ENCODE measurements at regions not wholly inside any gene's neighbourhood (a gene's known extent, or its start where the extent isn't known, plus 50 kb on each side); places are given as distances from the start of the nearest gene placed in this dataset.
"Not testable (repeated sequence)": the region's sequence is repeated elsewhere in the genome, so short reads cannot be mapped to it uniquely, and the experiment has no call there.

DNA sequence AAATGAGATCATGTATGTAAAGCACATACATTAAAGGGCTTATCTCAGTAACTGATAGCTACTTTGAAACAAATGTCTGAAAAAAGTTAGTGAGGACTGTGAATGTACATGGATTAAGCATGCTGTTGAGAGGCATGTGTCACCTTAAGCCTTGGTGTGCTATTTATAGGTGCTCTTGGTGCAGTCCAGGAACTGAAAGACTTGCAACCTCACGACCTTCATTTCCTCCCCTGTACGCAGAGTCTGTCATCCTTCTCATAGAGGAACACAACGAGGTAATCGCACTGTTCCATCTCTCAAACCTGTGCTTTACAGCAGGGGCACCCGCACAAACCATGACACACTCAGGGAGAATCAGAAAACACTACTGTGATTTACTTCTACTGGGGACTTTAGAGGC, 65.6 kb downstream of the UFM1 start:
- DNase-seq: no peak

DNA sequence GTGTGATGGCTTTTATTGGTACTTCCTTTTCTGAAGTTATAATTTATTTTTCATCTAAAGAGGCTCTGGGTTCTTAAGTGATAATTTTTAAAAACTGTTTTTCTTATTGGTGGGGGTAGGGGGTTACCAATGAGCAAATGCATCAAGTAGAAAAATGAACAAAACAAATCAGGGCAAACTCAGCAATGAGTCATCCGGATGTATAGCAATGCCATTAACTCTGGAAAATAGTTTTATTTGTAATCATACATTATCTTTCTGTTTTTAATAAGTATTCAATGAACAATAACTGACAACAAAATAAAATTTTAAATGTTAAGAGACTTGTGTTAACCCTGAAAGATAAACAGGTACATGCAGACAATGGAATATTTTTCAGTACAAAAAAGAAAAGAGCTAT, 67.6 kb downstream of the UFM1 start:
- no peak for DNase-seq

DNA sequence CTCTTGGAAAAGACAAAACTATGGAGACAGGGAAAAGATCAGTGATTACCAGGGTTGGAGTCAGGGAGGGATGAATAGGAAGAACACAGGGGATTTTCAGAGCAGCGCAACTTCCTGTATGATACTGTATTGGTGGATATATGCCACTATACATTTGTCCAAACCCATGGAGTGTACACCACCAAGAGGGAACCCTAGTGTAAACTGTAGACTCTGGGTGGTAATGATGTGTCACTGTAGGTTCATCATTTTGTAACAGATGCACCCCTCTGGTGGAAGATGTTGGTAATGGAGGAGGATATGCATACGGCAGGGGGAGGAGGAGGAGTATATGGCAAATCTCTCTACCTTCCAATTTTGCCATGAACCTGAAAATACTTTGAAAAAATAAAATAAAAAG, 68.1 kb downstream of the UFM1 start:
- DNase-seq: no peak

DNA sequence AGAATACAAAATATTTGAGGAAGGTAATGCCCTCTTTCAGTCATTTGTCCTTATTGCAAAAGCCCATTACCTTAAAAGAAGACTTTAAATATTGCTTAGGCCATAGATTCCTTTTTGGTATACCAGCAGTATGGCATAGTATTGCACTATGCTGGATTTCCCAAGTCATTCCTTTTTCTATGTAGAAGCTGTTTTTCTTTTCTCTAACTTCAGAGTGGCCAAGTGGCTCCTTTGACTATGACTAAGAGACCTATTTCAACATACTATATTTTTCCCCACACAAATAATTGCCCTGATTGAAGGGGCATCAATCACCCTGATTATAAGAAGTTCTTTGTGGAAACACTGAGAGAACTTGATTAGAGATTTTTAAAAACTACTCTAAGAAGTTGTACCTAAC, 68.6 kb downstream of the UFM1 start:
- DNase-seq: no peak

DNA sequence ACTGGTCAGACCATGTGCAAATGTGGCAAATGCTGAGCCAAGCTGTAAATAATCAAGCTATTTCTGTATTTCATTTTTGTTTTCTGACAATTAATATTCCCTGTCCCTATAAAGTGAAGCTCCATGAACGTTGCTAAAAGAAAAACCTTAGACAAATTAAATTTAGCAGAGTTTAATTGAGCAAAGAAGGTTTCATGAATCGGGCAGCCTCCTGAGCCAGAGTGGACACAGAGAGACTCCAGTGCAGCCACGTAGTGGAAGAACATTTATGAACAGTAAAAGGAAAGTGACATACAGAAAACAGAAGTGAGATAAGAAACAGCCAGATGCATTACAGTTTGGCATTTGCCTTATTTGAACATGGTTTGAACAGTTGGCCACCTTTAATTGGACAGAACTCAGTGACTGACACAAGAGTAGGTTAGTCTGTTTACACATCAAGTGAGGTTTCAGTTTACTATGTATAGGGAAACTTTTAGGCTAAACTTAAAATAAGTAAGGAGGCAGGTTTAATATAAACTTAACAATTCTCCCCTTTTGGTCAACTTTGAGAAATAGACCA, 69.7 kb downstream of the UFM1 start:
- no peak for DNase-seq

DNA sequence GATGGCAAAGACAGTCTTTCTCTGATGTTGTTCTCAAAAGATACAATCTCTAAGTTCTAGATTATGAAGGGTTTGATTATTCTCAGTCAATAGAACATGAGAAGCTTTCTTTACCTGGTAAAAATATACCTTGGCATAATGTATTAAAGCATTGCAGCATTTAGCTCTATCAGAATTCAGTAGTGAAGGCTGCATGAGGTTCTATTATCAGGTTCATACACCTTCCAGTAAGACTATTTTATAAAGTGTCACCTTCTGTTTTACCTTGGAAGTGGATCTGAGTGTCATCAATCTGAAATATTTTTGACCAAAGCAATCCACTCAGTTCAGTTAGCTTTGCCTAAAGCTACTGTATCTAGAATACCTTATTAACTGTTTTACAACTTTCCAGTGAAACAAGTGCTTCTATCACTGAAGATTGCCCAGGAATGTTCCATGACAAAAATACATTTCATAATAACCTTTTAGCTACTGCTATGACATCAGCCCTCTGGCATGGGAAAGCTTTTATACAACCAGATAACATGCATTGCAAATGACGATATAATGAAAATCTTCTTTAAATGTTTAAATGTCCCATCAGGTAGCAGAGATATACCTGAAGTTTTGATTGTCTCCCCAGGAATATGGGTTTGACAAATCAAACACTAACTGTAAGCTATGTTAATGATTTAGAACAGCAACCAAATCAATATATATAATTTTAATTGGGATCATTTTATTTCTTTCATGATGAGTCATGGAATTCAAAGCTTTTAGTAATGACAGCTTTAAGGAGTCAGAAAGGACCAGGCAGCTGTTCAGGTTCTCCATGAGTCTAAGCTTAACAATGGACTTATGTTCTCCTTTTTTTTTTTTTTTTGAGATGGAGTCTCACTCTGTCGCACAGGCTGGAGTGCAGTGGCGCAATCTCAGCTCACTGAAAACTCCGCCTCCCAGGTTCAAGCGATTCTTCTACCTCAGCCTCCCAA, 72.2 kb downstream of the UFM1 start:
- no peak for DNase-seq

DNA sequence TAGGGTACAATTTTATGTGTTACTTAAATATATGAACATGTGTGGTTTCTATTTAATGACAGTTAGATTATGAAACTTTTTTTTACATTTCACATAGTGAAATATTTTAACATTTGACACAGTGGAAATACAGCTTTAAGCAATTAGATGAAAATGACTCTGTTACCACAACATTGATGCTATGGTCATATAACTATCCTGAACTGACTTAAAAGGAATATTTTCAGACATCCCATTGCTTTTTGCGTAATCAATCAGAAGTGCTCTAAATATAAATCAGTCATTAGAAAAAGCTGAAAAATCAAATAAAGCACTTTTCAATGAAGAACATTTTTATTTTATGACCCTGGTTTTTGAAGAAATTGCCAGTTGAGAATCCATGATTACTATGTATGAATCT, 80.3 kb downstream of the UFM1 start:
- DNase-seq: no peak

- DNase-seq: no peak
Measured at GRCh38 chr13:38430796-38431195, 81.1 kb downstream of the UFM1 start.

GRCh38 chr13:38440666-38441065, 91.0 kb downstream of the UFM1 start:
- no peak for DNase-seq

- DNase-seq: no peak
Measured at GRCh38 chr13:38444904-38445303, 95.3 kb downstream of the UFM1 start.

- DNase-seq: no peak
Measured at GRCh38 chr13:38452656-38453055, 103.0 kb downstream of the UFM1 start.

DNA sequence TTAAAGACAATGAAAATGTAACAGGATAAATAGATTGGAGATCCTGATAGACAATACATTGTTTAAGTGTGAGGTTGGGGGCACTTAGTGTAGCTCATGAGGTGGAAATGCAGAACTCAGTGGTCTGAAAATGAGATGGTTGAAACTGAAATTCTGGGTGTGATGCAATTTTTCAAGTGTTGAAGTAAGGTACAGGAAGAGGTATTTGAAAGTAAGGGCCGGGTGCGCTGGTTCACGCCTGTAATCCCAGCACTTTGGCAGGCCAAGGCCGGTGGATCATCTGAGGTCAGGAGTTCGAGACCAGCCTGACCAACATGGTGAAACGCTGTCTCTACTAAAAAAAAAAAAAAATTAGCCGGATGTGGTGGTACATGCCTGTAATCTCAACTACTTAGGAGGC, 113.0 kb downstream of the UFM1 start:
- no peak for DNase-seq

DNA sequence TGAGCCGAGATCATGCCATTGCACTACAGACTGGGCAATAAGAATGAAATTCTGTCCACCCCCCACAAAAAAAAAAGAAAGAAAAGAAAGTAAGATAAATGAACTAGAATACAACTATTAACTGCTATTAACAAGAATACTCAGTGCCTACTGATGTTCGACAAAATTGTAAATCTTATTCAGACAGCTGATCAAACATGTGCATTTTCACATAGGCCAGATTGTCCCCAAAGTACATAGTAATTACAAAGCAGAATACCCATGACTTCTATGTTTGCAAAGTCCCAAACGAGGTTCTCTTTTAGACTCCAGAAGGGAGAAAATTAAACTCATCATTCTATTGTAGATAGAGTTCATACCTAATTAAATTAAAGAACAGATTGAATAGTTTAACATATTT, 113.4 kb downstream of the UFM1 start:
- DNase-seq: no peak

DNA sequence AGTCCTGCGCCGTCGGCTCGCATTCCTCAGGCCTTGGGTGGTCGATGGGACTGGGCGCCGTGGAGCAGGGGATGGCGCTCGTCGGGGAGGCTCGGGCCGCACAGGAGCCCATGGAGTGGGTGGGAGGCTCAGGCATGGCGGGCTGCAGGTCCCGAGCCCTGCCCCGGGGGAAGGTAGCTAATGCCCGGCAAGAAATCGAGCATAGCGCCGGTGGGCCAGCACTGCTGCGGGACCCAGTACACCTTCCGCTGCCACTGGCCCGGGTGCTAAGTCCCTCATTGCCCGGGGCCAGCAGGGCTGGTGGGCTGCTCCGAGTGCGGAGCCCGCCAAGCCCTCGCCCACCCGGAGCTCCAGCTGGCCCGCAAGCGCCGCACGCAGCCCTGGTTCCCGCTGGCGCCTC, 122.8 kb downstream of the UFM1 start:
- DNase-seq: not testable (repeated sequence)

- DNase-seq: no peak
Measured at GRCh38 chr13:38473305-38473704, 123.7 kb downstream of the UFM1 start.

DNA sequence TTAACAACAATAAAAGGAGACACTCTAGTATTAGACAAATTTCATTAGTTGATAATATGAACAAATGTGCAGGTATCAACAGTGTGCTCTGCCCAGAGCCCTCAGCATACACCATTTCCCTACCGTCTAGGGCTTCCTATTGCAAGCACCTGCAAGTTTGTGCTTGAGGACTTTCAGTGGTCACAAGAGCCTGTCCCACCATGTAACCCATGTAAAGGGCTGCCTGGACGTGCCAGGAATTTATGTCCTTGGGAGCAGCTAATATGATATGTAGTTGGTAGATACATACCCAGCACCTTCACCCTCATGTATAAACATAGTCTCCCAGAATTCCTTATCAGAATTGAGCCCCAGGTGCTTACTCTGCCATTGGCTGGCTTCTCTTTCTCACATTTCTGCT, 128.0 kb downstream of the UFM1 start:
- DNase-seq: no peak

GRCh38 chr13:38483623-38484022, 134.0 kb downstream of the UFM1 start:
- DNase-seq: no peak

DNA sequence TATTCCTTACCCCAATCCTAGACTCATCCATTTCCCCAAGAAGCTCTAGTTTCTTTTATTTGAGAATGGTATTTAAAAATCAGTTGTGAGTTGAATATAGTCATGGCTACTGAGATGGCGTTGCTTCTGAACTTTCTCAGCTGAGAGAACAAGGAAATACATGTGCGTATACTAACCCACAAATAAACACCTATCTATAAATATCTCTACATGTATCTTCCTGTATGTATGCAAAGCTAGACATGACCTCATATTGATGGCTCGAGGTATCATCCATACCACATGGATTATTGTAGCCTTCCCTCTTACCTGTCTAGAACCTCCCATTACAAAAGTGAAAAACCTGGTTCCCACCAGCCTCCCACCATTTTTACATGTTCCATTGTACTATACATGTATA, 141.0 kb downstream of the UFM1 start:
- no peak for DNase-seq

DNA sequence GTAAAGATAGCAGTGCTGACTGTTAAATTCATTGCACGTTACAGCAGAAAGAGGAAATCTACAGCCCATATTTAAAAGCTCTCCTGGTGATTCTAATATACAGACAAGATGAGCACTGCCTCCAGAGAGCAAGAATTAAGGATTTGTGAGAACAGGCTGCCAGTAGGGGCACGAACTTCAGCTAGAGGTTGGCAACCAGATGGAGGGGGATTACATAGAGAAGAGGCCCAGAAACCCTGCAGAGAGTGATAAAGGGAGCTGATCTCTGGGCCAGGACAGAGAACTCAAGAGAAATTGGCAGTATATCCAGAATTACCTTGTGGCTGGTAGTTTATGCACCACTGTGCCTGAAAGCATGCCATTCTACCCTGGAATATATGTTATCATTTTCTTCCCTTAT, 144.8 kb downstream of the UFM1 start:
- DNase-seq: no peak

- no peak for DNase-seq
Measured at GRCh38 chr13:38496917-38497316, 147.3 kb downstream of the UFM1 start.

DNA sequence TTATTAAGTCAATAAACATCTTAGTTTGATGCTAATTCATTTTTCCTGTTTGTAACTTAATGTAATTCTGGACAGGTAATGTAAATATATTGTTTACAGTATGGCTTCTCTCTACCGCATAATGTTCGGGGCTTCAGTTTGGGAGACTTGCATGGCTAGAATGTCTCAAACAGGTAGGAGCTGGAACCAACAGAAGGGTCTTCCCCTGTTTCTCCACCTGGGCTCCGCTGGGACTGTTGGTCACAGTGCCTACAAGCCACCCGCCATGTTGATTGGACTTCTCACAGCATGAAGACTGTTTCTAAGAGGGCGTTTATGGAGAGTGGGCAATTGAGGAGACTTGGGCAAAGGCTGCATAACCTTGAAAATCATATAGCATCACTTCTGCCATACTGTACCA, 148.6 kb downstream of the UFM1 start:
- no peak for DNase-seq

- DNase-seq: no peak
Measured at GRCh38 chr13:38514575-38514974, 164.9 kb downstream of the UFM1 start.

- no peak for DNase-seq
Measured at GRCh38 chr13:38518328-38518727, 168.5 kb upstream of the FREM2 start.

- no peak for DNase-seq
Measured at GRCh38 chr13:38519229-38519911, 167.5 kb upstream of the FREM2 start.

Measured in SW 1271 (cell line).